ENCODE measurements at regions not wholly inside any gene's neighbourhood (a gene's known extent, or its start where the extent isn't known, plus 50 kb on each side); places are given as distances from the start of the nearest gene placed in this dataset.

- H3K27ac ChIP-seq = no peak overlapping the region
- no peaks in the 10 kb centered on the region for H3K9me3 ChIP-seq
- WGBS = 47% methylated on average over 5 of the region's 5 CpGs
- H3K36me3 ChIP-seq = no peaks in the 10 kb centered on the region
- DNase-seq (ENCODE audit: low spot score in 2 of 2) = no peak
- TF ChIP-seq CTCF (IDR thresholded peaks at IDR 0.05) (no peak), EP300 (IDR thresholded peaks at IDR 0.05) (no peak), POLR2AphosphoS5 (IDR thresholded peaks at IDR 0.05) (no peak), POLR2A (IDR thresholded peaks at IDR 0.05) (no peak)
- no peaks in the 10 kb centered on the region for H3K27me3 ChIP-seq
- no peak overlapping the region for H3K4me3 ChIP-seq
- no peaks in the 10 kb centered on the region for H3K4me1 ChIP-seq
These were observed 446.2 kb upstream of the NR2F2 start for GRCh38 chr15:95884276-95884675.

- no peak for DNase-seq (ENCODE audit: low spot score in 2 of 2)
These were observed 442.7 kb upstream of the NR2F2 start for GRCh38 chr15:95887666-95888390.

GRCh38 chr15:95888762-95889161, 441.7 kb upstream of the NR2F2 start:
- no peak overlapping the region for H3K4me3 ChIP-seq
- no peak for DNase-seq (ENCODE audit: low spot score in 2 of 2)
- no peaks in the 10 kb centered on the region for H3K27me3 ChIP-seq
- no peaks in the 10 kb centered on the region for H3K36me3 ChIP-seq
- no peak for TF ChIP-seq POLR2AphosphoS5 (IDR thresholded peaks at IDR 0.05)
- no peak for TF ChIP-seq EP300 (IDR thresholded peaks at IDR 0.05)
- no peak for TF ChIP-seq CTCF (IDR thresholded peaks at IDR 0.05)
- no peak for TF ChIP-seq POLR2A (IDR thresholded peaks at IDR 0.05)
- H3K4me1 ChIP-seq = no peaks in the 10 kb centered on the region
- 67% methylated on average over 1 of the region's 1 CpG for WGBS
- no peaks in the 10 kb centered on the region for H3K9me3 ChIP-seq
- H3K27ac ChIP-seq = no peak overlapping the region

More at GRCh38 chr15:95887666-95888390, 442.7 kb upstream of the NR2F2 start:
- Histone ChIP-seq H3K36me3 (no peaks in the 10 kb centered on the region), H3K4me3 (no peak overlapping the region), H3K9me3 (no peaks in the 10 kb centered on the region), H3K27ac (no peak overlapping the region), H3K27me3 (no peaks in the 10 kb centered on the region), H3K4me1 (no peaks in the 10 kb centered on the region)
- whole genome bisulfite sequencing = 81% methylated on average over 7 of the region's 7 CpGs
- no peak for TF ChIP-seq CTCF (IDR thresholded peaks at IDR 0.05)
- no peak for TF ChIP-seq EP300 (IDR thresholded peaks at IDR 0.05)
- no peak for TF ChIP-seq POLR2A (IDR thresholded peaks at IDR 0.05)
- no peak for TF ChIP-seq POLR2AphosphoS5 (IDR thresholded peaks at IDR 0.05)

GRCh38 chr15:95894407-95894956, 436.0 kb upstream of the NR2F2 start:
- Histone ChIP-seq H3K9me3 (no peaks in the 10 kb centered on the region), H3K4me1 (no peaks in the 10 kb centered on the region), H3K27me3 (no peaks in the 10 kb centered on the region), H3K36me3 (no peaks in the 10 kb centered on the region), H3K4me3 (no peak overlapping the region), H3K27ac (no peak overlapping the region)
- DNase-seq (ENCODE audit: low spot score in 2 of 2) = no peak
- 39% methylated on average over 2 of the region's 2 CpGs for WGBS
- TF ChIP-seq CTCF (IDR thresholded peaks at IDR 0.05) = no peak
- no peak for TF ChIP-seq EP300 (IDR thresholded peaks at IDR 0.05)
- no peak for TF ChIP-seq POLR2A (IDR thresholded peaks at IDR 0.05)
- no peak for TF ChIP-seq POLR2AphosphoS5 (IDR thresholded peaks at IDR 0.05)

GRCh38 chr15:95895508-95895907, 435.0 kb upstream of the NR2F2 start:
- no peaks in the 10 kb centered on the region for H3K36me3 ChIP-seq
- H3K9me3 ChIP-seq = no peaks in the 10 kb centered on the region
- no peak overlapping the region for H3K27ac ChIP-seq
- no peak for DNase-seq (ENCODE audit: low spot score in 2 of 2)
- TF ChIP-seq POLR2AphosphoS5 (IDR thresholded peaks at IDR 0.05) (no peak), CTCF (IDR thresholded peaks at IDR 0.05) (no peak), POLR2A (IDR thresholded peaks at IDR 0.05) (no peak), EP300 (IDR thresholded peaks at IDR 0.05) (no peak)
- no peaks in the 10 kb centered on the region for H3K4me1 ChIP-seq
- no peaks in the 10 kb centered on the region for H3K27me3 ChIP-seq
- no peak overlapping the region for H3K4me3 ChIP-seq

Measured in suprapubic skin (tissue), 4 donors.